ENCODE measurements at regions not wholly inside any gene's neighbourhood (a gene's known extent, or its start where the extent isn't known, plus 50 kb on each side); places are given as distances from the start of the nearest gene placed in this dataset.

- H3K4me2 ChIP-seq (ENCODE audit: insufficient read depth, low read length, poor library complexity, severe bottlenecking) = no peak overlapping the region
- no CpG with 5 or more reads among the region's 2 CpGs for WGBS, 2 donors (ENCODE audit: extremely low coverage in 2 of 2, insufficient read length in 2 of 2, insufficient replicate concordance in 1 of 2)
- H2BK12ac ChIP-seq (ENCODE audit: low read length) = no peak overlapping the region
- H2BK5ac ChIP-seq (ENCODE audit: low read length) = no peak overlapping the region
- no peak for DNase-seq (ENCODE audit: low spot score)
- H2AK5ac ChIP-seq (ENCODE audit: low read depth, low read length) = no peak overlapping the region
- H3K79me1 ChIP-seq (ENCODE audit: low read depth, low read length) = no peaks in the 10 kb centered on the region
- H3K27me3 ChIP-seq (ENCODE audit: control insufficient read depth in 3 of 3, insufficient read depth in 3 of 3, low read depth in 1 of 3, low read length in 3 of 3) = no peaks in the 10 kb centered on the region
- H2AFZ ChIP-seq (ENCODE audit: low read length) = no peak overlapping the region
- H3K14ac ChIP-seq (ENCODE audit: low read length) = no peak overlapping the region
- no peak overlapping the region for H4K91ac ChIP-seq (ENCODE audit: low read depth, low read length, poor library complexity)
- no peak overlapping the region for H3K4ac ChIP-seq (ENCODE audit: low read length)
- H3K9me3 ChIP-seq (replicated peaks in 1 of 2; ENCODE audit: control insufficient read depth in 2 of 2, insufficient read depth in 1 of 2, low read depth in 1 of 2, low read length in 2 of 2) = no peaks in the 10 kb centered on the region
- H3K36me3 ChIP-seq (replicated peaks in 1 of 2; ENCODE audit: control insufficient read depth in 2 of 2, insufficient read depth in 2 of 2, low read length in 2 of 2) = no peaks in the 10 kb centered on the region
- no peak overlapping the region for H3K4me3 ChIP-seq (ENCODE audit: low read length in 2 of 2)
- no peak overlapping the region for H4K8ac ChIP-seq (ENCODE audit: low read depth, low read length)
- no peak overlapping the region for H3K9ac ChIP-seq (ENCODE audit: low read depth, low read length, poor library complexity)
- H3K27ac ChIP-seq (replicated peaks; ENCODE audit: low read length) = no peak overlapping the region
- peaks cover 2 to 5% of the 10 kb centered on the region in 2 donors for H3K4me1 ChIP-seq (ENCODE audit: control insufficient read depth in 2 of 2, insufficient read depth in 1 of 2, low read depth in 1 of 2, low read length in 2 of 2)
- H3K18ac ChIP-seq (ENCODE audit: low read length) = no peak overlapping the region
- H2BK15ac ChIP-seq (ENCODE audit: low read length) = no peak overlapping the region
- no peak overlapping the region for H3K23ac ChIP-seq (ENCODE audit: low read depth, low read length, poor library complexity)
- H2BK120ac ChIP-seq (ENCODE audit: low read depth, low read length) = no peak overlapping the region
Measured at GRCh38 chr5:66312266-66312665, 168.2 kb downstream of the SREK1 start.

- H2BK15ac ChIP-seq (ENCODE audit: low read length) = no peak overlapping the region
- H2BK12ac ChIP-seq (ENCODE audit: low read length) = no peak overlapping the region
- no peak overlapping the region for H3K14ac ChIP-seq (ENCODE audit: low read length)
- H3K23ac ChIP-seq (ENCODE audit: low read depth, low read length, poor library complexity) = no peak overlapping the region
- H3K79me1 ChIP-seq (ENCODE audit: low read depth, low read length) = no peaks in the 10 kb centered on the region
- no peak overlapping the region for H2BK5ac ChIP-seq (ENCODE audit: low read length)
- no peak overlapping the region for H2BK120ac ChIP-seq (ENCODE audit: low read depth, low read length)
- no peak overlapping the region for H3K4me2 ChIP-seq (ENCODE audit: insufficient read depth, low read length, poor library complexity, severe bottlenecking)
- no peak overlapping the region for H3K4me3 ChIP-seq (ENCODE audit: low read length in 2 of 2)
- H4K8ac ChIP-seq (ENCODE audit: low read depth, low read length) = no peak overlapping the region
- no peak overlapping the region for H3K18ac ChIP-seq (ENCODE audit: low read length)
- peaks cover 0 to 1% of the 10 kb centered on the region in 2 donors for H3K9me3 ChIP-seq (replicated peaks in 1 of 2; ENCODE audit: control insufficient read depth in 2 of 2, insufficient read depth in 1 of 2, low read depth in 1 of 2, low read length in 2 of 2)
- no peaks in the 10 kb centered on the region for H3K36me3 ChIP-seq (replicated peaks in 1 of 2; ENCODE audit: control insufficient read depth in 2 of 2, insufficient read depth in 2 of 2, low read length in 2 of 2)
- H3K27ac ChIP-seq (replicated peaks; ENCODE audit: low read length) = no peak overlapping the region
- no peak overlapping the region for H2AFZ ChIP-seq (ENCODE audit: low read length)
- no peak overlapping the region for H3K4ac ChIP-seq (ENCODE audit: low read length)
- no peaks in the 10 kb centered on the region for H3K4me1 ChIP-seq (ENCODE audit: control insufficient read depth in 2 of 2, insufficient read depth in 1 of 2, low read depth in 1 of 2, low read length in 2 of 2)
- no peak overlapping the region for H3K9ac ChIP-seq (ENCODE audit: low read depth, low read length, poor library complexity)
- H3K27me3 ChIP-seq (ENCODE audit: control insufficient read depth in 3 of 3, insufficient read depth in 3 of 3, low read depth in 1 of 3, low read length in 3 of 3) = no peaks in the 10 kb centered on the region
- no peak for DNase-seq (ENCODE audit: low spot score)
- H2AK5ac ChIP-seq (ENCODE audit: low read depth, low read length) = no peak overlapping the region
- H4K91ac ChIP-seq (ENCODE audit: low read depth, low read length, poor library complexity) = no peak overlapping the region
Measured at GRCh38 chr5:66315784-66316183, 171.7 kb downstream of the SREK1 start.

DNA sequence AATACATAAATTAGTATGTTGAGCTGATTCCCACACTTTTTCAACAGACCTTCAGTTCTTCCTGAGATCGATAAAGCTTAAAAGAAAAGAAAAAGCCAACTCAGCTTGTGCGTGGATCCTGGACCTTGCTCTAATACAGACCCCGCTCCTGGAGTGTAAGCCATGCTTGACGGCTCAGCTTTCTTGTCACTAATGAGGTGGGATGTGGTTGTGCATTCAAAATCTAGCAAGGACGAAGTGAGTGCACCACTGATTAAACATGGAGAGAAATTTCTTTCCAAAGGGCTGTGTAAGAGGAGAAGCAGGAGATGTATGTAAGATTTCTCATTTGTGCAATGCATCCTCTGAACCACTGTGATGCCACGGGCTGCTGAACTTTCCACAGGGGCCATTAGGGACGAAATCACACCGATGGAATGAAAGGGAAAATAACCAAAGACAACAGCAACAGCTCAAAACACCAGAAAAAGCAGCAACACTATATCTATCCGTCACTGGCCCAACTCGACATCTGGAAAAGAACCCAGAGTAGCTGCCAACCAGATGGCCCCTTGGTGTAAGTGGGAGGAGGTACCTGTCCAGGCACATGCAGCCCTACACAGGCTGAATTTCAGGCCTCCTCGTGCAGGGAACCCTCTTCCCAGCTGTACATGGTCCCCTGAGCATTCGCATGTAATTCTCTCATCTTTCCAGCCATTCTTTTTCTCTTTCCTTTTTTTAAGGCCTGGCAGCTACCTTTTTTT lies 178.9 kb downstream of the SREK1 start:
- Histone ChIP-seq H2BK15ac (ENCODE audit: low read length) (no peak overlapping the region), H3K27ac (replicated peaks; ENCODE audit: low read length) (no peak overlapping the region), H3K4ac (ENCODE audit: low read length) (no peak overlapping the region), H3K14ac (ENCODE audit: low read length) (no peak overlapping the region), H3K36me3 (replicated peaks in 1 of 2; ENCODE audit: control insufficient read depth in 2 of 2, insufficient read depth in 2 of 2, low read length in 2 of 2) (no peaks in the 10 kb centered on the region), H2BK5ac (ENCODE audit: low read length) (no peak overlapping the region), H3K18ac (ENCODE audit: low read length) (no peak overlapping the region), H4K8ac (ENCODE audit: low read depth, low read length) (no peak overlapping the region), H3K9me3 (replicated peaks in 1 of 2; ENCODE audit: control insufficient read depth in 2 of 2, insufficient read depth in 1 of 2, low read depth in 1 of 2, low read length in 2 of 2) (no peaks in the 10 kb centered on the region), H4K91ac (ENCODE audit: low read depth, low read length, poor library complexity) (no peak overlapping the region), H3K23ac (ENCODE audit: low read depth, low read length, poor library complexity) (no peak overlapping the region), H2BK12ac (ENCODE audit: low read length) (no peak overlapping the region), H3K27me3 (ENCODE audit: control insufficient read depth in 3 of 3, insufficient read depth in 3 of 3, low read depth in 1 of 3, low read length in 3 of 3) (no peaks in the 10 kb centered on the region), H2AK5ac (ENCODE audit: low read depth, low read length) (no peak overlapping the region), H3K79me1 (ENCODE audit: low read depth, low read length) (no peaks in the 10 kb centered on the region), H3K9ac (ENCODE audit: low read depth, low read length, poor library complexity) (no peak overlapping the region), H2BK120ac (ENCODE audit: low read depth, low read length) (no peak overlapping the region), H2AFZ (ENCODE audit: low read length) (no peak overlapping the region), H3K4me2 (ENCODE audit: insufficient read depth, low read length, poor library complexity, severe bottlenecking) (no peak overlapping the region), H3K4me1 (ENCODE audit: control insufficient read depth in 2 of 2, insufficient read depth in 1 of 2, low read depth in 1 of 2, low read length in 2 of 2) (peaks cover 0 to 3% of the 10 kb centered on the region in 2 donors), H3K4me3 (ENCODE audit: low read length in 2 of 2) (no peak overlapping the region)
- no CpG with 5 or more reads among the region's 12 CpGs for WGBS, 2 donors (ENCODE audit: extremely low coverage in 2 of 2, insufficient read length in 2 of 2, insufficient replicate concordance in 1 of 2)
- DNase-seq (ENCODE audit: low spot score) = no peak

DNA sequence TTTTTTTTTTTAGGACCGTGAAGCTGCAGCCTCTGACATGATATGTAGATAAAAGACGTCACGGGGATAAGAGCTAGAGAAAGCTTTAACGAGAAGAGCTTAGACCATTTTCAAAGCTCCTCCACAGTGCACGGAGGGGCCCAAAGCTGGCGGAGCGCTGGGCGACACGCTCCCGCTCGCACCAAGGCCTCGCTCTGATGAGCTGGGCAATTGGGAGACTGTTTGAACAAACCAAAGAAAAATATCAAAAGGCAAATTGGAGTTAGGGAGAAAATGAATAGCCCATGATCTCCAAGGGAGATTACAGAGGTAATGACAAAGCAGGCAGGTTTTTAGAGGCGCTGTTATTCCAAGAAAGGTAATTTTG lies 179.4 kb downstream of the SREK1 start:
- Histone ChIP-seq H2AK5ac (ENCODE audit: low read depth, low read length) (no peak overlapping the region), H3K36me3 (replicated peaks in 1 of 2; ENCODE audit: control insufficient read depth in 2 of 2, insufficient read depth in 2 of 2, low read length in 2 of 2) (no peaks in the 10 kb centered on the region)
- WGBS, 2 donors (ENCODE audit: extremely low coverage in 2 of 2, insufficient read length in 2 of 2, insufficient replicate concordance in 1 of 2) = no CpG with 5 or more reads among the region's 13 CpGs

More for the DNA sequence above, 179.4 kb downstream of the SREK1 start:
- H3K18ac ChIP-seq (ENCODE audit: low read length) = no peak overlapping the region
- H3K14ac ChIP-seq (ENCODE audit: low read length) = no peak overlapping the region
- no peak for DNase-seq (ENCODE audit: low spot score)
- H3K4me3 ChIP-seq (ENCODE audit: low read length in 2 of 2) = no peak overlapping the region
- no peak overlapping the region for H2BK15ac ChIP-seq (ENCODE audit: low read length)
- no peak overlapping the region for H3K27ac ChIP-seq (replicated peaks; ENCODE audit: low read length)
- H4K8ac ChIP-seq (ENCODE audit: low read depth, low read length) = no peak overlapping the region
- no peaks in the 10 kb centered on the region for H3K27me3 ChIP-seq (ENCODE audit: control insufficient read depth in 3 of 3, insufficient read depth in 3 of 3, low read depth in 1 of 3, low read length in 3 of 3)
- no peak overlapping the region for H3K9ac ChIP-seq (ENCODE audit: low read depth, low read length, poor library complexity)
- no peaks in the 10 kb centered on the region for H3K79me1 ChIP-seq (ENCODE audit: low read depth, low read length)
- no peak overlapping the region for H4K91ac ChIP-seq (ENCODE audit: low read depth, low read length, poor library complexity)
- no peak overlapping the region for H2BK5ac ChIP-seq (ENCODE audit: low read length)
- H2BK120ac ChIP-seq (ENCODE audit: low read depth, low read length) = no peak overlapping the region
- no peak overlapping the region for H3K4ac ChIP-seq (ENCODE audit: low read length)
- H3K23ac ChIP-seq (ENCODE audit: low read depth, low read length, poor library complexity) = no peak overlapping the region
- peaks cover 0 to 3% of the 10 kb centered on the region in 2 donors for H3K4me1 ChIP-seq (ENCODE audit: control insufficient read depth in 2 of 2, insufficient read depth in 1 of 2, low read depth in 1 of 2, low read length in 2 of 2)
- no peak overlapping the region for H2AFZ ChIP-seq (ENCODE audit: low read length)
- H2BK12ac ChIP-seq (ENCODE audit: low read length) = no peak overlapping the region
- H3K9me3 ChIP-seq (replicated peaks in 1 of 2; ENCODE audit: control insufficient read depth in 2 of 2, insufficient read depth in 1 of 2, low read depth in 1 of 2, low read length in 2 of 2) = no peaks in the 10 kb centered on the region
- H3K4me2 ChIP-seq (ENCODE audit: insufficient read depth, low read length, poor library complexity, severe bottlenecking) = no peak overlapping the region

Measured in neuronal stem cell (in vitro differentiated cells).